HG03097 (cell line): ENCODE measurements at regions not wholly inside any gene's neighbourhood (a gene's known extent, or its start where the extent isn't known, plus 50 kb on each side); places are given as distances from the start of the nearest gene placed in this dataset.

ENCODE experiments used
- ATAC-seq: cut with Tn5 transposase; IDR thresholded peaks from one replicate; pipeline ENCODE4 v1.9.1; 2021; ENCODE audit not compliant: unreplicated experiment, low FRiP score

GRCh38 chr18:24662412-24662821 lies 202.0 kb downstream of the HRH4 start:
- no peak for ATAC-seq

GRCh38 chr18:24663026-24663425 lies 202.6 kb downstream of the HRH4 start:
- no peak for ATAC-seq

GRCh38 chr18:24669015-24669414 lies 208.6 kb downstream of the HRH4 start:
- no peak for ATAC-seq

- ATAC-seq = no peak
These were observed 209.1 kb downstream of the HRH4 start for GRCh38 chr18:24669502-24669901.

GRCh38 chr18:24672165-24672941 lies 211.9 kb downstream of the HRH4 start:
- ATAC-seq = no peak

GRCh38 chr18:24674200-24674599 lies 213.8 kb downstream of the HRH4 start:
- no peak for ATAC-seq

- no peak for ATAC-seq
These were observed 214.2 kb downstream of the HRH4 start for GRCh38 chr18:24674605-24675004.

- ATAC-seq = no peak
These were observed 216.6 kb downstream of the HRH4 start for GRCh38 chr18:24677011-24677410.

- no peak for ATAC-seq
These were observed 217.7 kb downstream of the HRH4 start for GRCh38 chr18:24678107-24678506.

GRCh38 chr18:24678626-24679025 lies 218.2 kb downstream of the HRH4 start:
- ATAC-seq = no peak

GRCh38 chr18:24679062-24679461 lies 218.6 kb downstream of the HRH4 start:
- ATAC-seq = no peak

GRCh38 chr18:24683925-24684324 lies 223.5 kb downstream of the HRH4 start:
- no peak for ATAC-seq

- ATAC-seq = no peak
These were observed 225.0 kb downstream of the HRH4 start for GRCh38 chr18:24685254-24685959.

GRCh38 chr18:24695168-24695567 lies 234.7 kb downstream of the HRH4 start:
- no peak for ATAC-seq

- ATAC-seq = no peak
These were observed 241.6 kb downstream of the HRH4 start for GRCh38 chr18:24702001-24702515.

GRCh38 chr18:24703316-24703715 lies 242.9 kb downstream of the HRH4 start:
- no peak for ATAC-seq

GRCh38 chr18:24704946-24705630 lies 244.7 kb downstream of the HRH4 start:
- ATAC-seq = no peak

- ATAC-seq = no peak
These were observed 250.0 kb downstream of the HRH4 start for GRCh38 chr18:24710474-24710873.

- ATAC-seq = no peak
These were observed 259.4 kb downstream of the HRH4 start for GRCh38 chr18:24719791-24720190.

GRCh38 chr18:24721388-24721787 lies 261.0 kb downstream of the HRH4 start:
- ATAC-seq = no peak
